ENCODE measurements at regions not wholly inside any gene's neighbourhood (a gene's known extent, or its start where the extent isn't known, plus 50 kb on each side); places are given as distances from the start of the nearest gene placed in this dataset.

GRCh38 chr20:22385602-22386305, 198.6 kb downstream of the FOXA2 start:
- TF ChIP-seq CTCF (IDR thresholded peaks at IDR 0.05): no peak
- TF ChIP-seq POLR2AphosphoS5 (IDR thresholded peaks at IDR 0.05): no peak
- TF ChIP-seq EP300 (IDR thresholded peaks at IDR 0.05): no peak
- no peak for TF ChIP-seq POLR2A (IDR thresholded peaks at IDR 0.05)

Data from sigmoid colon (tissue), 4 donors.